HEK293T (cell line): ENCODE measurements at regions not wholly inside any gene's neighbourhood (a gene's known extent, or its start where the extent isn't known, plus 50 kb on each side); places are given as distances from the start of the nearest gene placed in this dataset.

ENCODE experiments used
- BHLHE40 ChIP-seq: fragments of 450-650 bp; IDR thresholded peaks from 2 replicates; pipeline ENCODE4 v1.6.1; 2016; ENCODE audit warnings: mild to moderate bottlenecking, moderate library complexity, borderline replicate concordance
- CTBP1 ChIP-seq: fragments of 450-650 bp; IDR thresholded peaks from 2 replicates; pipeline ENCODE4 v1.6.1; 2016; ENCODE audit warnings: borderline replicate concordance
- ELF4 ChIP-seq: fragments of 450-650 bp; IDR thresholded peaks from 2 replicates; pipeline ENCODE4 v1.6.1; 2017; ENCODE audit warnings: antibody characterized with exemption
- FOXA1 ChIP-seq: fragments of 450-650 bp; IDR thresholded peaks from 2 replicates; pipeline ENCODE4 v1.6.1; 2016; ENCODE audit warnings: mild to moderate bottlenecking
- FOXK2 ChIP-seq: fragments of 450-650 bp; IDR thresholded peaks from 2 replicates; pipeline ENCODE4 v1.6.1; 2016; ENCODE audit warnings: mild to moderate bottlenecking
- FOXM1 ChIP-seq: fragments of 450-650 bp; IDR thresholded peaks from 2 replicates; pipeline ENCODE4 v1.6.1; 2017; ENCODE audit warnings: mild to moderate bottlenecking, borderline replicate concordance
- HDGF ChIP-seq: fragments of 450-650 bp; IDR thresholded peaks from 2 replicates; pipeline ENCODE4 v1.6.1; 2017; ENCODE audit warnings: antibody characterized with exemption, borderline replicate concordance
- L3MBTL2 ChIP-seq: fragments of 450-650 bp; conservative IDR thresholded peaks from 2 replicates; pipeline ENCODE4 v1.6.1; 2016; ENCODE audit warnings: mild to moderate bottlenecking
- SUZ12 ChIP-seq: fragments of 450-650 bp; IDR thresholded peaks from 2 replicates; pipeline ENCODE4 v1.6.1; 2016; ENCODE audit warnings: mild to moderate bottlenecking
- TARDBP ChIP-seq: fragments of 450-650 bp; IDR thresholded peaks from 2 replicates; pipeline ENCODE4 v1.6.1; 2016
- ZNF384 ChIP-seq: fragments of 450-650 bp; IDR thresholded peaks from 2 replicates; pipeline ENCODE4 v1.6.1; 2016
- TF ChIP-seq, protein P1 (sequence below): fragments of 450-650 bp; IDR thresholded peaks from 2 replicates; pipeline ENCODE4 v1.6.1; 2016

DNA sequence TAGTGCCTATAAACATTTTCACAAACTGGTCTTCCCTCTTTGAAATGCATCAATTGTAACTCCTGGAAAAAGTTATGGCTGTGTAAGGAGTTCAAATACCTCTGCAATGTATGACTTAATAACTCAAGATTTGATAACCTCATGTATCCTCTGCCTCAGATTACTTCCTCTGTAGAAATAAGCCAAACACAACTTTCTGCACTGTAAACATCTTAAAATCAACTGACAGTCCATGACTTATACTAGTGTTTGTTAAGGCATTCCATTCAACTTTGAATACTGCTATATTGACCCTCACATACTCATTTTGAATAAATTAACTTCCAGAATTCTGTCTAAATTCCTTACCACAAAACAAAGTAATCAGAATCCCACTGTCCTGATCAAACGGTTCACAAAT, 256.2 kb upstream of the POU5F2 start:
- TF ChIP-seq ZNF384 (no peak), SUZ12 (no peak), L3MBTL2 (no peak), BHLHE40 (no peak), FOXM1 (no peak), CTBP1 (no peak), TARDBP (no peak), HDGF (no peak), ELF4 (no peak), FOXA1 (no peak), FOXK2 (no peak)
- TF ChIP-seq, protein P1, sequence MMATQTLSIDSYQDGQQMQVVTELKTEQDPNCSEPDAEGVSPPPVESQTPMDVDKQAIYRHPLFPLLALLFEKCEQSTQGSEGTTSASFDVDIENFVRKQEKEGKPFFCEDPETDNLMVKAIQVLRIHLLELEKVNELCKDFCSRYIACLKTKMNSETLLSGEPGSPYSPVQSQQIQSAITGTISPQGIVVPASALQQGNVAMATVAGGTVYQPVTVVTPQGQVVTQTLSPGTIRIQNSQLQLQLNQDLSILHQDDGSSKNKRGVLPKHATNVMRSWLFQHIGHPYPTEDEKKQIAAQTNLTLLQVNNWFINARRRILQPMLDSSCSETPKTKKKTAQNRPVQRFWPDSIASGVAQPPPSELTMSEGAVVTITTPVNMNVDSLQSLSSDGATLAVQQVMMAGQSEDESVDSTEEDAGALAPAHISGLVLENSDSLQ: no peak
